GM18511 (cell line): ENCODE measurements at regions not wholly inside any gene's neighbourhood (a gene's known extent, or its start where the extent isn't known, plus 50 kb on each side); places are given as distances from the start of the nearest gene placed in this dataset.

Experiments
- ATAC-seq: cut with Tn5 transposase; IDR thresholded peaks from one replicate; pipeline ENCODE4 v1.9.1; 2021; ENCODE audit warnings: mild to moderate bottlenecking, moderate library complexity; ENCODE audit not compliant: unreplicated experiment

DNA sequence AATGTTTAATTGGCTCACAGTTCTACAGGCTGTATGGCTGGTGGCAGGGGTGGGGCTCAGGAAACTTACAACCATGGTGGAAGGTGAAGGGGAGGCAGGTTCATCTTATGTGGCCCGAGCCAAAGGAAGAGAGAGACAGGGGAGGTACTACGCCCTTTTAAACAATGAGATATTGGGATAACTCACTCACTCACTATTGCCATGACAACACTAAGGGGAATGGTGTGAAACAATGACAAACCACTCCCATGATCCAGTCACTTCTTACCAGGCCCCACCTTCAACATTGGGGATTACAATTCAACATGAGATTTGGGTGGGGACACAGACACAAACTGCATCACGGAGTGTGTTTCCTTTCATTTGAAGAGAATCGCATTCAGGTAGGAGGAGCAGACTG lies 220.9 kb downstream of the GADD45G start:
- ATAC-seq = no peak

DNA sequence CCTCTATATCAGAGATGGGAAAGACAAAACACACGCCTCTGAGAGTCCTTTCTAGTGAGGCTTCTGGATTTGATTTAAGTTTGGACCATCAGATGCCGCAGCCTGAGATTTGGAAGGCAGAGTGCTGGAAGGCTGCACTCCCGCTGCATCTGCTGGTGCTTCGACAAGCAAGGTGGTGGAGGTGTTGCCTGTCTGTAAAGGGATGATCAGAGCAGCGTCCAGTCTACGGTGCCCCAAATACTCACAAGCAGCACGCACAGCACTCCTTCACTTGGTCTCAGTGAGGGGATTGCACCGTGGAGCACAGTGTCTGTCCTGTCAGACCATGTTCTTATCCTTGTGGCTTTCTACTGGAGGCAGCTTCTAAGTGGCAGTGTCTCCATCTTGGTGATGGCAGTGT lies 221.4 kb downstream of the GADD45G start:
- ATAC-seq = no peak

DNA sequence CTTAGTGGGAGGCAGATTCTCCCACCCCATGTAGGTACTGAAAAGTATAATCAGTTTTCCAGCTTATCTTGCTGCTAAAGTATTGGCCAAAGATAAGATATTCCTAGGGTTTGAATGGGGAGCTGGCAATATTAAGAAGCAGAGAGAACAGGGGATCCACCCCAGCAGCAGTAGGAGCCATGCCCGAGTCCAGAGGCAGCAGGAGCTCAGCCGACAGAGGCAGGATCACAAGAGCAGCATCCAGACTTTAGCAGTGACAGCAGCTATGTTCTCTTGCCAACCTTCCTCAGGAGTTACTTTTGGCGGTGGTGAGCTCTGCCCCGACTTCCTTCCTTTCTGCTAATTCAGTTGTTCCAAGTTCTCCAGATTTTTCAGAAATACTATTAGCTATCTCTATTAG lies 224.5 kb downstream of the GADD45G start:
- no peak for ATAC-seq

DNA sequence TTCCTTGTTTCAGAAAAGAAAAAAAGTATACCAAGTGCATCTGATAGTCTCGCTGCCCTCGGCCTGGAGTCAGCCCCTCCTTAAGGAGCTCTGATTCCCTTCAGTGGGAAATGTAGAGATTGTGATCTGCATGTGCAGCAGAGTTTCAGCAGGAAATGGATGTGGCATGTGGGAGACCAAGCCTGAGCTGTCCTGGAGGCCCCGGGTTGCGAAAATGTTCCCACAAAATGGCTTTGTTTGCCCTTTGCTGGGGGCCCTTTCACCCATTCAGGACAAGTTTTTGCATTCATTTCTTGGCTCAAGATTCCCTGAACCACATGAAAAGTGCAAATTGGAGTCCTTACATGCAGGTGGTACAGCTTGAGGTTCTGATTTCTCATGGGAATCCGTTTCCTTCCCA lies 230.9 kb downstream of the GADD45G start:
- no peak for ATAC-seq

DNA sequence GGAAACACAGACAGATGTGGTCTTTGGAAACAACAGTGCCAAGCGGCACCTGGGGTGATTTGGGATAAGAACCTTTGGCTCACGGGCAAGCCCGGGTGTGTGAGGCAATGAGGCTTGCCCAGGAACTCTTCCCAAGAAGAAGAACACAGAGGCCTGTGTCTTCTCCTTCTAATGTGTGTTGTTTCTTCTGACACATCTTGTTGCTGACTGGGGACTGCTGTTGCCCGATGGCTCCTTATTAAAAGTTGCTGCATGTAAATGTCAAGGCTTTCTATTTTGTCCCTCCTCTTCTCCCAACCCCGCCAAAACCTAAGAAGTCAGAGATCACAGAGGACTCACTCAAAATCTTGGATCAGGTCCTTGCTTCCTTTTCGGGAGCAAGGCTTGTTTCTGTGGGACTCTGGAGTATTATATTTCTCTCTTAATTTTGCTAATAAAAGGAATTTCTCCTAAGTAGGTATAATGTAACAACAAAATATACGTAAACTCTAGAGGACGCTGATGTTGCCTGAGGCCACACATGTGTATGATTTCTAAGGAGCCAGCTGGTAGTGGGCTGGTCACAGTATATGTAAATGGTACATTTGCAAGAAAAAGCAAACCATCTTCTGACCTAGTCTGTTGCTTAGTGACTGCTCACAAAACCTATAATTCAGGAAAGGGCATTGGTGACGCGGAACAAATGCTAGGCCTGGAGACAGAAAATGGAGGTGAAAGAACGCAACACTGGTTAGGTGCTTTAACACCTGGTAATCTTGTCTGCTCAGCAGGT lies 232.5 kb downstream of the GADD45G start:
- no peak for ATAC-seq

DNA sequence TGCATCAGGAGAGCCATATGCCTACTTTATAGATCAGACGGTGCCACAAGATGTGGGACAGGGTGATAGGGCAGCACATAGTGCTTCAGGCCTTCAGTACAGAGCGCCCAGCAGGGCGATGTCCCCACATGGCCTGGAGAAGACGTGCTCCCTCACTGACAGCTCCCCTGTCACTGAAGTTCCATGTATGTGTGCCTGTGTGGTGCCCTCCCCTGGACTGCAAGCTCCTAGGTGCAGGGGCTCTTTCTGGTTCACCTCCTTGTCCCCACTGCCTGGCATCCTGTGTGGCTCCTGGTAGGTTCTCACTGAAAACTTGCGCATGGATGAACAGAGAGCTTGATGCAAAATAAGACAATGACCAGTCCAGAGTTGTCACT lies 233.1 kb downstream of the GADD45G start:
- no peak for ATAC-seq

DNA sequence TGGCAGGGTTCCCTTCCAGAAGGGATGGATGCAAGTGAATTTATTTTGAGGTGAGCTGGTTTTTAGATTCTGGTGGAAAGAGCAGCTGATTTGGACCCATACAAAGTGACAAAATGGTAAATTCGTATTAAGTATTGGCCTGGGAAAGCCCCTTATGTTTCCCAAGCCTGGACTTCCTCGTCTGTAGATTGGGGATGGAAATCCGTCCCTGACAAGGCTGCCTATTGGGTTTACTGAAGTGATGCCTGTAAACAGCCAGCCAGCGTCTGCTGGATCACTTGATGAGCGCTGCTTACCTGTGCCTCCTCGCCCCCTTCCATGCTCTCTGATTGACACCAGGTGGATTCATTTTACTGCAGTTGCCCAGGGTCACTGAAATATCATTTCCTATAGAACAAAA lies 233.8 kb downstream of the GADD45G start:
- ATAC-seq = no peak

DNA sequence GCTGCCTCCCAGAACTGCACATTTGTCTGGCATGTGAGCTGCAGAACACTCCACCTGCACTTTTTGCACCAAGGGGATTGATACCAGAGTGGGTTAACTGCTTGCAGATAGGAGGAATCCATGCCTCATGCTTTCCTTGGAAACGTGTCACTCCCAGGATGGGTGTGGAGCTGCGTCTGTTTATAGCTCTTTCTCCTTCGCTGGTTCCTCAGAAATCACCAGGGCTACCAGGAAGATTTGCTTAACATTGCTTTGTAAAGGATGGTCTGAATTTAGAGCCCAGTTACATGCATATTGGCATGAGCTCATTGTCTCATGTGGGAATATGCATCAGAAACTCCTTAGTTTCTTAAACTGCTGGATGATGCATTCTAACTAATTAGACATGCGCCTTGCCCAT lies 234.6 kb downstream of the GADD45G start:
- no peak for ATAC-seq

DNA sequence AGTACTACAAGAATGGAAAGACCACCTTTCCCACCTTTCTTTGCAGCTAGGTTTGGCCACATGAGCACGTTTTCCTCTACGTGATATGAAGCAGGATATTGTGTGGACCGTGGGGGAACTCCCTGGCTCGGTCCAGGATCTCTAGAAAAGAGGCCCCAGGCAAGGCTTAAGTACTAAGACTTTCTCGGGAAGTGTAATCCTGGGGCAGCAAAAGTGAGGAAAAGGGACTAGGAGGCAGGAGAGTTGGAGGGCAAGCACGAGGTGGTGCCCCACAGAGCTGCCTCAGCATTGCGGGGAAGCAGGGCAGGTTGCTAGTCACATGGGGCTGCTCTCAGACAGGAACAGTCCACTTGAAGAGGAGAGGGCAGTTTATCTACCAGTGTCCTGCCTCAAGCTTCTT lies 235.1 kb downstream of the GADD45G start:
- ATAC-seq = no peak

DNA sequence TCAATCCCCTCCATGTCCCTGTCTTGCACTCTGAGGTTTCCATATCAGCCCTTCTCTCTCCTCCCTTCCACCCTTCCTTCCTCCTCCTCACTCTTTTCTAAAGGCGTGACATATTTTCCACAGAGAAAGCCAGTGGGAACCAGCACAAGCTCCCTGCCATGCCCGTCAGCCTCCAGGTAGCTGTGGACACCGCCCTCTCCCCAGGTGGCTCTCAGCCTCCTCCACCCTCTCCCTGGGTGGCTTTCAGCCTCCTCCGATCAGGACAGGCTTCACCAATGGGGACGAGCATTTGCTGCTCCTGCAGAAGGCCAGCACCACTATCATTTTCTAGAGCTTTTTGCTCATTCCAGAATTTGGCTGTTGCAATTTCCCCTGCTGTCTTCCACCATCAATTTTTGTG lies 236.6 kb downstream of the GADD45G start:
- no peak for ATAC-seq

DNA sequence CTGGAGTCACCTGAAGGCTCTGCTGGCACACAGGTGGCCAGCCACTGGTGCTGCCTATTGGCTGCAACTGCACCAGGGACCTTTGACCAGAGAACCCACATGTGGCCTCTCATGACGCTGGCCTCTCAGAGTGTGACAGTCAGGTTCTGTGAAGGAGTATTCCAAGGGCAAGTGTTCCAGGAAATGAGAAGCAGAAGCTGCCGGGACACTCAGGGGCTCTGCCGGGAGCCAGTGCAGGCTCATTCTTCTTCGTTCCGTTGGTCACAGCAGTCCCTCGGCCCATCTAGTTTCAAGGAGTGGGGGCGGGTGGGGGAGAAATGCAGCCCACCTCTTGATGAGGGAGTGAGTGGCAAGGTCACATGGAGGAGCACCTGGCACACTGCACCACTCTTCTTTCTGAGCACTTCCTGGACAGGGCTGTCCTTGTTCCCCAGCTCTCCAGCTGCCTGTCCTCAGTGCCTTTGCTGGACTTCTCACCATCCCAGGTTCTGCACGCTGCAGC lies 237.5 kb downstream of the GADD45G start:
- no peak for ATAC-seq

DNA sequence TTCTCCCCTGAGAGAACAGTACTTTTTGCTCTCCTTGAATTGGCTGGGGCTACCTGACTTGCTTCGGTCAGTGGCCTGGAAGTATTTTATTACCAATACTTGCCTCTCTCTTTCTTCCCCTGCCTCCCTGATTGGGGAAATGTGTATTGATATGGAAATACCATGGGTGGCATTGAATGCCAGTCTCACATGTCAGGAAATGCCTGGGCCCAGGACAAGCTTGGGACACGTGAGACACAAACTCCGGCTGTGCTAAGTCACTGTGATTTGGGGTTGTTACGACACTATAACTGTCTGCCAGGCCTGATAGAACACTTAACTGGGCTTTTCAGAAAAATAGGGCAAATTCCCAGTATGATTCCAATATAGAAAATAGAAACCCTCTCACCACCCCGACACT lies 238.3 kb downstream of the GADD45G start:
- ATAC-seq = no peak

DNA sequence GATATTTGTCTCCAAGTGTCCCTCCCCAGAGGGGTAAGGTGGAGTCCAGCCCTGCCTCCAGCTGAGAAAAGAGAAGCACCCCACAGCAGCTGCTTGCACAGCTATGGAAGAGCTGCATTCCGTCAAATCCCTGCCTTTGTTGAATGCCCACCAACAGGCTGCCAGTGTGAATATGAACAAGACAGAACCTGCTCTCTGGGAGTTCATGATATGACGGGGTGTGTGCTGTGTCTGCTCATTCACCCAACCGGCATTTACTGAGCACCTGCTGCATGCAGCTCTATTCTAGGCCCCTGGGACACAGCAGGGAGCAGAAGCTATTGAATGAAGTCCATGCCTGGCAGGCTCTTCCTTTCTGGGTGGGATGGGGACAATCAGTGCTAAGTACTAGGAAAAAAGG lies 238.8 kb downstream of the GADD45G start:
- ATAC-seq = no peak

DNA sequence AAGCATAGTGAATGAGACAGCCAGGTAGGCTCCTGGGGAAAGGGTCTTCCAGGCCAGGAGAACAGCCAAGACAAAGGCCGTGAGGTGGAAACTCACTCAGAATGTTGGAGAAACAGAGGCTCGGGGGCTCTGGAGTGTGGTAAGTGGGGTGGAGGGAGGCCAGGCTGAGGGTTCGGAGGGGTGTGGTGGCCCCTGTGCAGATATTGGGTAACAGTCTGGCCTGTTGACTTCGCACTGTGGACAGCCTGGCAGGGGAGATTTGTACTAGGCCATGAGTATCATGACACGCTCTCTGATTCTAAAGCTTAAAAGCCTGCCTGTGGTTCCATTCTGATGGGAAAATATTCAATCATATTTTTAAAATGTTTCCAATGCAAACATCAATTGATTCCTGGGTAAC lies 239.3 kb downstream of the GADD45G start:
- ATAC-seq = no peak

DNA sequence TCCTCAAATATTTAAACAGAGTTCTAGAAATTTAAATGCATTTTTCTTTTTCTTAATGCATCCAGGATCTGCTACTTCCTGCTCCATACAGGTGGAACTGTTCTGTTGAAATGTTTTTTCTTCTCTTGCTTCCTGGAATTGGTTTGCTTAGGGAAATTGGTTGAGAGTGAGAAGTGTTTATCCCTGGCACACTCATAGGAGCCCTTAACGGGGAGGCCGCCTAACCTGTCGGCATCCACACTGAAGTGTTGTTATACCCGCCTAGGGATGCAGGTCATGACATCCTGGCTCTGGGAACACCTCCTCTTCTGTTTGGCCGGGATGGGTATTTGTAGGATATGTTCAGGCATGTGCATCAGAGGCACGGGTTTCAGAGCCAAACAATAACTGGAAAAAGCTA lies 239.7 kb downstream of the GADD45G start:
- ATAC-seq = no peak

DNA sequence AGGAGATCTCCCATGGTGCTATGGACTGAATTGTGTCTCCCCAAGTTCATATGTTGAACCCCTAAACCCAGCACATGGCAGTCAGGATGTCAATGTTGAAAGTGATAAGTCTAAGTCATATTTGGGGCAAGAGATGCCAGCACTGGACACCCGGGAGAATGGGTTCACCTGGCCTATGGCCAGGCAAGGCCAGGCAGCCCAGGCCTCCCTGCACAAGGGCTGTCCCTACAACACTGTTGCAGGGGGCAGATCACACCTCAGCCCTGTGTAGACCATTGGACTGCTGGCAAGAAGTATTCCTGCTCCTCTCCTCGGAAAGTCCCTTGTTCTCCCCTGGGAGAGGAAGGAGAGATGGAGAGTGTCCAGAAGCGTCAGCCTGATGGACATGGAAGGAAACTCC lies 240.5 kb downstream of the GADD45G start:
- ATAC-seq = no peak

DNA sequence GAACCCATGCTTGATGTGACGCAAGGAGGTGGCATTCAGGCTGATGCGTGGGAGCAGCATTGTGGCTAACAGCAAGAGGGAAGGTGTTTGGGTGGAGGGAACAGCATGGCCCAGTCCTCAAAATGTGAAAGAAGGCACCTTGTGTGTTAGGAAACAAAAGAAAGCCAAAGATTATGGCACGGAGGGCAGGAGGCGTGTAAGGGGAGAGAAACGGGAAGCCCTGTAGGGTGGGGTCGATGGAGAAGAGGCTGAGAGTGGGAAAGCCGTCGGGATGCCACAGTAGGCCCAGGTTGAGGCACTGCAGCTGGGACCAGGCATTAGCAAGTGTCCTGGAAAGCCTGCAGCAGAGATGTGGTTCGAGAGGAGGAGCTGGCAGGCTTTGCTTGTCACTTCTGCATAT lies 241.1 kb downstream of the GADD45G start:
- ATAC-seq = no peak

DNA sequence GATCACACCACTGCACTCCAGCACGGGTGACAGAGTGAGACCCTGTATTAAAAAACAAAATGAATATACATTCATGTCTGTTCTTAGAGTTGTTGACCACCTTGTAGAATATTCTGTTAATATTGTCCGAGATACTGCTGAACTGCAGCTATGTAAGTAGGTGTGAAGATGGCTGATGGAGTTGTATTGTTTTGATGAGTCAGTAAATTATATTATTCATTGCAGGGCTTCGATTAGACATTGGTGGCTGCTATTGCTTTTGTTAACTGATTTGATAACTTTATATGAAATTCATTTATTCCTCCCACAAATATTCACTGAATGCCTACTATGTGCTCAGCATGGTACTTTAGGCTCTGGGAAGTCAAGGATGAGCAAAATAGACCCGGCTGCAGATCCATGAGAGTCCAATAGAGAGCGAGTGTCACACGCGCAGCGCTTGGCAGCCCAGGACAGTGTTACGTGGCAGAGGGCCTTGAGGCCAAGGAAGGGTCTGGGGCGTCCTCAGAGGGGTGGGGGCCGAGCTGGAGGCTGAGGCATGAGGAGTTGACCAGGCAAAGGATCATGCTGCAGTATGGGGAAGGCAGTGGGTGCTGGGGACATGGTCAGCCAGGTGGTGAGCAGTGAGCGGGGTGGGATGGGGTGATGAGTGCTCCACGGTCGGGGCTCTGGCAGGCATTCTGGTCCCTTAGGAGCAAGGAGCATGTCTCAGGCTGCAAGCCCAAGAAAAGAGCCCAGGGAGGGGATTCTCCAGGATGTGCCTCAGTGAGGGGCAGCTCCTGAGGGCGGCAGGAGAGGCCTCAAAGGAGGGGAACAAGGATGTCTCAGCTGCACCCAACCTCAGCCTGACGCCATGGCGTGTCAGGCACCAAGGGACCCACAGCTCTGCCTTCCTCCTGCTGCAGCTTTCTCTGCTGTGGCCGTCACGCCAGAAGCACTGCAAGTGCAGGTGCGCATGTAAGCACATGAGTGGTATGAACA lies 243.5 kb downstream of the GADD45G start:
- no peak for ATAC-seq

DNA sequence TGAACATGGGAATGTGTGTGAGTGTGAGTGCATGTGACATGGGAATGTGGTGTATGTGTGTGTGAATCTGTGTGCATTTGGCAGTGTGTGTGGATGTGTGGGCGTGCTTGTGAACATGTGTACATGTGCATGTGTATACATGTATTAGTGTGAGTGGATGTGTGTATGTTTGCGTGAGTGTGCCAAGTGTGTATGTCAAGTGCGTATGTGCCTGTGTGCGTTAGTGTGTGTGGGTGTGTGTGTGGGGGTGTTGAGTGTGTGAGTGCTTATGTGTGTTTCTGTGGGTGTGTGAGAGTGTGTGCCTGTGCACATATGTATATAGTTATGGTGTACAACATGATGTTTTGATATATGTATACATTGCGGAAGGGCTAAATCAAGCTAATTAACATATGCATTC lies 244.3 kb downstream of the GADD45G start:
- no peak for ATAC-seq

DNA sequence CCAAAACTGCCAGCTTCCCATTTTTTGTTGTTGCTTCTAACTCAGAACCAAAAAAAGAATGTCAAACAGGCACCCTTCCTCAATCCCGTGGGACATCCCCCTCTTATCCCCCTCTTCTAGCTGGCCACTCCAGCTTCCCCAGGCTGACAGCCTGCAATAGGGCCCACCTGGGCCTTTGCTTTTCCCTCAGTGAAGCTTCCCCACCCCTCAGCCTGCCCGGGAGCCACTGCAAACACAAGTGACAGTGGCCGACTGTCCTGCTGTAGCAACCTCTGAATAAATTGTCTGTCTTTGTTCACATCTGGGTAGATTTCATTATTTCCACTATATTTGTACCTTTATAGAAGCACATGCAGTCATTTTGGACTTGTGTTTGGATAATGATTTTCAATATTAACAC lies 245.3 kb downstream of the GADD45G start:
- ATAC-seq = no peak

DNA sequence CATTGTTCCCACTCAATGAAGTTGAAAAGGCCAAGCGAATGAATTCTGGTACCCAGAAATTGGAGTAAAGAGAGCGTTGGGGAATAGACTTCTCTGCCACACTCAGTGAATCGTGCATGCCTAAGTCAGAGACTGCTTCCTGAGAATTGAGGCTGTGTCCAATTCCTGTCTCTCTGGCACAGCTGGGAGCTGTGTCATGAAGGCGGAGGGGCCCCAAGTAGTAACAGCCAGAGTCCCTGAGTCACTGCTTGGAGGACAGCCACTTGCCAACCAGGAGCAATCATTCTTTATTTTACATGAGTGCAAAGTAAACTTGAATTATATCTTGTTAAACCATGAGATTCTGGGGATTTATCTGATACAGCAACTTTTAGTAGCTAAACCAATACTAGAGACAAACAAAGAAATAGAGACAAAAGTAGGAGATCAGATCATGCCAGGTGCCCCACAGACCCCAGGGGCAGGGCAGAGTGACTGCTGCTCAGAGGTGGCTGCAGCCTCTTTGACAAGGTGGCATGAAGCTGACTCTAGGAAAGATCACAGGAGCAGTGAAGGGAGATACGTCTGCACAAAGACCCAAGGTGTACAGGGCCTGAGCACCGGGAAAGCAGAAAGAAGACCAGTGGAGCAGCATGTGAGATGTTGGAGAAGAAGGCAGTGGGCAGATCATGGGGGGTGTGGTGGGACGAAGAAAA lies 246.0 kb downstream of the GADD45G start:
- ATAC-seq = no peak
